ENCODE measurements at regions not wholly inside any gene's neighbourhood (a gene's known extent, or its start where the extent isn't known, plus 50 kb on each side); places are given as distances from the start of the nearest gene placed in this dataset.
A peak's percentile ranks its signal among the peaks of the same experiment; 100 is the strongest.

DNA sequence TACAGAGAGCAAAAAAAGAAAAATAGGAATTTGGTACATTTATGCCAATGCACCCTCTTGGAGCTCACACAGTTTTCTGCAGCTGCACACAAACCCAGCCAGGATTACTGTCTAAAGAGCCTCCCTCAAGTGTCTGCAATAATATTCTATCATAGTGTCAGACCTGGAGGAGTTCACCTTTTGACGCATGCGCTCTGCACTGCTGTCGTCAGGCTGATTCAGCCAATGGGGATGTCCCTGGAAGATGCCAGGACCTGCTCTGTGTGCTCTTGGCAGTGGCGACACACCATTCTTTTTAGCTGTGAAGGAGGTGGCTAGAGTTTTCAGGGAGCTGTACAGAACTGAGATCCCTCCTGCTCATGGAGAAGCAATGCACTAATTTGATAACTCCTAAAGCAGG is 249.0 kb upstream of the KIRREL3 start:
- no peak overlapping the region for H3K4me3 Mint-ChIP-seq (ENCODE audit: unreplicated experiment)
- peaks cover 20% of the 10 kb centered on the region for H3K4me1 Mint-ChIP-seq (ENCODE audit: low read depth, unreplicated experiment)
- no peak overlapping the region for H3K27ac Mint-ChIP-seq (ENCODE audit: unreplicated experiment)
- H3K36me3 Mint-ChIP-seq (ENCODE audit: unreplicated experiment) = no peaks in the 10 kb centered on the region
- TF ChIP-seq, protein P1, sequence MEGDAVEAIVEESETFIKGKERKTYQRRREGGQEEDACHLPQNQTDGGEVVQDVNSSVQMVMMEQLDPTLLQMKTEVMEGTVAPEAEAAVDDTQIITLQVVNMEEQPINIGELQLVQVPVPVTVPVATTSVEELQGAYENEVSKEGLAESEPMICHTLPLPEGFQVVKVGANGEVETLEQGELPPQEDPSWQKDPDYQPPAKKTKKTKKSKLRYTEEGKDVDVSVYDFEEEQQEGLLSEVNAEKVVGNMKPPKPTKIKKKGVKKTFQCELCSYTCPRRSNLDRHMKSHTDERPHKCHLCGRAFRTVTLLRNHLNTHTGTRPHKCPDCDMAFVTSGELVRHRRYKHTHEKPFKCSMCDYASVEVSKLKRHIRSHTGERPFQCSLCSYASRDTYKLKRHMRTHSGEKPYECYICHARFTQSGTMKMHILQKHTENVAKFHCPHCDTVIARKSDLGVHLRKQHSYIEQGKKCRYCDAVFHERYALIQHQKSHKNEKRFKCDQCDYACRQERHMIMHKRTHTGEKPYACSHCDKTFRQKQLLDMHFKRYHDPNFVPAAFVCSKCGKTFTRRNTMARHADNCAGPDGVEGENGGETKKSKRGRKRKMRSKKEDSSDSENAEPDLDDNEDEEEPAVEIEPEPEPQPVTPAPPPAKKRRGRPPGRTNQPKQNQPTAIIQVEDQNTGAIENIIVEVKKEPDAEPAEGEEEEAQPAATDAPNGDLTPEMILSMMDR (IDR thresholded peaks at IDR 0.05; ENCODE audit: partially characterized antibody, unreplicated experiment) = no peak
- no peak for DNase-seq
- H3K27me3 Mint-ChIP-seq (ENCODE audit: unreplicated experiment) = no peaks in the 10 kb centered on the region
- peaks cover 1% of the 10 kb centered on the region for H3K9me3 Mint-ChIP-seq (ENCODE audit: unreplicated experiment)

DNA sequence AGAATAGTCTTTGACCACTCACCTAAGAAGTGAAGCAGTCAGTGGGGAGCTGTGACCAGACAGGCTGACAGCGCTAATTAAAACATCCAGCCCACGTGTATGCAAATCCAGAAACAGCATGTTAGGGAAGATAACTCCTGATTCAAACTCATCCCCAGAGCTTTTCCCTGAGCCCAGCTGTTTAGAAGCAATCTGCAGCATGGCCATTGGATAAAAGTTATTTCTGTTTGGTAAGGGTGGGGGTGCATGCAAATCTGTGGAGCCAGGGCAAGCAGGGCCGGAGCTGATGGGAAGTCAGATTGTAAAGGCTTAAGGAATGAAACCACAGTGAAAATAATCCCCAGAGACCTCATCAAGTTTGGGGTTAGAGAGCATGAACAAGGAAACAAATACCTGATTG is 247.9 kb upstream of the KIRREL3 start:
- no peak overlapping the region for H3K27ac Mint-ChIP-seq (ENCODE audit: unreplicated experiment)
- peaks cover 1% of the 10 kb centered on the region for H3K9me3 Mint-ChIP-seq (ENCODE audit: unreplicated experiment)
- peaks cover 20% of the 10 kb centered on the region for H3K4me1 Mint-ChIP-seq (ENCODE audit: low read depth, unreplicated experiment)
- H3K27me3 Mint-ChIP-seq (ENCODE audit: unreplicated experiment) = no peaks in the 10 kb centered on the region
- TF ChIP-seq, protein P1 (IDR thresholded peaks at IDR 0.05; ENCODE audit: partially characterized antibody, unreplicated experiment) = no peak
- no peaks in the 10 kb centered on the region for H3K36me3 Mint-ChIP-seq (ENCODE audit: unreplicated experiment)
- DNase-seq = no peak
- H3K4me3 Mint-ChIP-seq (ENCODE audit: unreplicated experiment) = no peak overlapping the region

DNA sequence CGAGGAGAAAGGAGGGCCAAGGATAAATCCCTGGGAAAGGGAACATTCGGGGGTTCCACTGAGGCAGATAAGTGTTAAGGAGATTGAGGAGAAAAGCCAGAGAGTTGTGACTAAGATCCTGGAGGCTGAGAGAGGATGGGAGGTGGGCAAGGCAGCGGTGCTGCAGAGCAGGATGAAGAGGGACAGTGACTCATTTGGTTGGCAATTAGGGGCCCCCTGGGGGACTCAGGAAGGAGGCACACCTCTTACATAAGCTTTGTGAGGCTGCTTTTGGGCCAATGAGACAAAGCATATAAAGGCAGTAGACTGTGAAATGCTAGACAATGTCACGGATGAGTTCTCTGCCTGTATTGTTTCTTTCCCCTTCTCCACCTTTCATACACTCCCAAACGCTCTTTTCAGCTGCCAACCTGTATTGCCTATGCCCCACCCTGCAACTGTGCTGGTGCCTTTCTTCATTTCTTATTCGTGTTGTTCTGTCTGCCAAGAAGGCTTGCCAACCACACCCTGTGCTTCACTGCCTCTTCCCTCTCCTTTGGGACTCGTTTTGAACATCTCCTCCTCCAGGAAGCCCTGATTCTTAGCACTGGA is 246.8 kb upstream of the KIRREL3 start:
- Mint-ChIP-seq H3K27me3 (ENCODE audit: unreplicated experiment) (no peaks in the 10 kb centered on the region), H3K36me3 (ENCODE audit: unreplicated experiment) (no peaks in the 10 kb centered on the region), H3K27ac (ENCODE audit: unreplicated experiment) (no peak overlapping the region), H3K4me1 (ENCODE audit: low read depth, unreplicated experiment) (peaks cover 30% of the 10 kb centered on the region), H3K4me3 (ENCODE audit: unreplicated experiment) (no peak overlapping the region), H3K9me3 (ENCODE audit: unreplicated experiment) (peaks cover 4% of the 10 kb centered on the region)
- no peak for DNase-seq
- TF ChIP-seq, protein P1 (IDR thresholded peaks at IDR 0.05; ENCODE audit: partially characterized antibody, unreplicated experiment) = no peak

DNA sequence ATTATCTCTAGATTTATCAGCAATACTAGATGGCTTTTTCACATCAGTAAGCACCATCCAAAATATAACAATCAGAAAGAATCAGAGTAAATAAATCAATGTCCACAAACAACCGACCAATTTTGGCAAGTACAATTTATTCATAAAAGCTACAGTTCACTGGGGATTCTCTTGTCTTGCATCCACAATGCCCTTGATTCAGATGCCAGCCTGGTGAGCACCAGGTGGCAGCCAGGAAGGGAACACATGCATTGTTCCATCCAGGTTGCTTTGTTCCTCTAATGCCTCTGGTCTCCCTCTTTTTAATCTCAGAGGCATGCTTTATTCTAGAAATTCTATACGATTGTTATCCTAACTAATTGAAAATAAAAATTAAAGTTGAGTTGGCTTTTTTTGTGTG is 242.1 kb upstream of the KIRREL3 start:
- Mint-ChIP-seq H3K27me3 (ENCODE audit: unreplicated experiment) (no peaks in the 10 kb centered on the region), H3K9me3 (ENCODE audit: unreplicated experiment) (peaks cover 7% of the 10 kb centered on the region), H3K4me3 (ENCODE audit: unreplicated experiment) (no peak overlapping the region), H3K27ac (ENCODE audit: unreplicated experiment) (no peak overlapping the region), H3K36me3 (ENCODE audit: unreplicated experiment) (no peaks in the 10 kb centered on the region), H3K4me1 (ENCODE audit: low read depth, unreplicated experiment) (peaks cover 31% of the 10 kb centered on the region)
- TF ChIP-seq, protein P1 (IDR thresholded peaks at IDR 0.05; ENCODE audit: partially characterized antibody, unreplicated experiment) = no peak
- DNase-seq = no peak

DNA sequence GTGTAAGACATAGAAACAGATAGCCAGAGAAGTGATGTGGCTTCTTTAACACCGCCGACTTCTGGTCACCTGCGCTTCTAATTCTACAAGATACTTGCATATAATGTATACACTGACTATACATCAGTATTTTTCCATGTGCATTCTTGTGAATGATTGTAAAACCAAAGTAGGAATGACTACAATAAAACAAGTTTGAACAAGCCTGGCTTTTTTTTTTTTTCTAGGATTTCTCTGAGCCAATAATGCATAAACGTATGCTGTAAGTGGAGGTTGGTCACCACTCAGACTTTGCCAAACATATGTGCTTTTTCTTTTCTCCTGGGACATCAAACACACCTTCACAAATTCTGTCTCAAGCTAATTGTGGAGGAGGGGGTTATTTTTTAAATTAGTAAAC is 237.8 kb upstream of the KIRREL3 start:
- Mint-ChIP-seq H3K27me3 (ENCODE audit: unreplicated experiment) (no peaks in the 10 kb centered on the region), H3K9me3 (ENCODE audit: unreplicated experiment) (peaks cover 13% of the 10 kb centered on the region), H3K4me3 (ENCODE audit: unreplicated experiment) (no peak overlapping the region), H3K36me3 (ENCODE audit: unreplicated experiment) (no peaks in the 10 kb centered on the region), H3K27ac (ENCODE audit: unreplicated experiment) (peak overlapping the region; percentile 49), H3K4me1 (ENCODE audit: low read depth, unreplicated experiment) (peaks cover 55% of the 10 kb centered on the region)
- DNase-seq = no peak
- TF ChIP-seq, protein P1 (IDR thresholded peaks at IDR 0.05; ENCODE audit: partially characterized antibody, unreplicated experiment) = no peak
